SK-N-SH (cell line): ENCODE measurements at regions not wholly inside any gene's neighbourhood (a gene's known extent, or its start where the extent isn't known, plus 50 kb on each side); places are given as distances from the start of the nearest gene placed in this dataset.

ENCODE experiments used
- ELF1 ChIP-seq: IDR thresholded peaks from 2 replicates; pipeline ENCODE4 v1.4.0; 2012
- EP300 ChIP-seq, 2 experiments: IDR thresholded peaks; 2 replicates each; pipeline versions ENCODE4 v1.4.0 to v1.6.1; 2012; ENCODE audit warnings: borderline replicate concordance in 1 of 2, low read depth in 1 of 2, low read length in 1 of 2
- FOSL2 ChIP-seq: IDR thresholded peaks from 2 replicates; pipeline ENCODE4 v1.4.0; 2012; ENCODE audit warnings: low read depth, mild to moderate bottlenecking, moderate library complexity, borderline replicate concordance
- GABPA ChIP-seq: IDR thresholded peaks from 2 replicates; pipeline ENCODE4 v1.4.0; 2012; ENCODE audit warnings: low read depth, mild to moderate bottlenecking
- RAD21 ChIP-seq: IDR thresholded peaks from 2 replicates; pipeline ENCODE4 v1.6.1; 2012; ENCODE audit warnings: mild to moderate bottlenecking, low read length
- TF ChIP-seq, protein P1 (sequence below): fragments of 200-600 bp; sonication (generic); IDR thresholded peaks from 2 replicates; pipeline ENCODE4 v1.6.1; 2017; ENCODE audit warnings: antibody characterized with exemption, mild to moderate bottlenecking, moderate library complexity
- TF ChIP-seq, protein P2 (sequence below): fragments of 150-350 bp; IDR thresholded peaks from 2 replicates; pipeline ENCODE4 v1.6.1; 2017; ENCODE audit warnings: antibody characterized with exemption, low read length, low read depth, borderline replicate concordance

DNA sequence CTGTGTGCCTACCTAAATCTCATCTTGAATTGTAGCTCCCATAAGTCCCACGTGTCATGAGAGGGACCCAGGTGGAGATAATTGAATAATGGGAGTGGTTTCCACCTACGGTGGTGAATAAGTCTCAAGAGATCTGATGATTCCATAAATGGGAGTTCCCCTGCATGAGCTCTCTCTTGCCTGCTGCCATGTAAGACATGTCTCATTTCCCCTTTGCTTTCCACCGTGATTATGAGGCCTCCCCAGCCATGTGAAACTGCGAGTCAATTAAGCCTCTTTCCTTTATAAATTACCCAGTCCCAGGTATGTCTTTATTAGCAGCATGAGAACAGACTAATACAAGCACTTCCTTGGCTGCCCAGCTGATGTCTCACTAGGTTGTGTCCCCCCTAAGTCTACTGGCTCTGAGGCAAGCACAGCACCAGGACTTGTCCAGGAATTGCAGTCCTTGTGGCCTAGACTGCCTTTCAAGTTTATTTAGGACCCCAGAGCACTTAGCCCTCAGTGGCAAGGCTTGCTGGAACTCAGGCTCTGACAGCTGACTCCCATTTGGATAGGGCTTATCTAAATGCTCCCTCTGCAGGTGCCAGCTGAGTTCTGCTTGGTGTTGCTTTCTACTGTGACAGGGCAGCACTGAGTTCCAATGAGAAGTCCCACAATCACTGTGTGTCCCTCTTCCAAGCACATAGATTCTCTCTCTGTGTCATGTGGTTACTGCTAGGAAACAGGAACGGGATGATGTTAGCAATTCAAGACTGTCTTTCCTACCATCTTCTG is 59.0 kb upstream of the TAS2R16 start:
- TF ChIP-seq, protein P1, sequence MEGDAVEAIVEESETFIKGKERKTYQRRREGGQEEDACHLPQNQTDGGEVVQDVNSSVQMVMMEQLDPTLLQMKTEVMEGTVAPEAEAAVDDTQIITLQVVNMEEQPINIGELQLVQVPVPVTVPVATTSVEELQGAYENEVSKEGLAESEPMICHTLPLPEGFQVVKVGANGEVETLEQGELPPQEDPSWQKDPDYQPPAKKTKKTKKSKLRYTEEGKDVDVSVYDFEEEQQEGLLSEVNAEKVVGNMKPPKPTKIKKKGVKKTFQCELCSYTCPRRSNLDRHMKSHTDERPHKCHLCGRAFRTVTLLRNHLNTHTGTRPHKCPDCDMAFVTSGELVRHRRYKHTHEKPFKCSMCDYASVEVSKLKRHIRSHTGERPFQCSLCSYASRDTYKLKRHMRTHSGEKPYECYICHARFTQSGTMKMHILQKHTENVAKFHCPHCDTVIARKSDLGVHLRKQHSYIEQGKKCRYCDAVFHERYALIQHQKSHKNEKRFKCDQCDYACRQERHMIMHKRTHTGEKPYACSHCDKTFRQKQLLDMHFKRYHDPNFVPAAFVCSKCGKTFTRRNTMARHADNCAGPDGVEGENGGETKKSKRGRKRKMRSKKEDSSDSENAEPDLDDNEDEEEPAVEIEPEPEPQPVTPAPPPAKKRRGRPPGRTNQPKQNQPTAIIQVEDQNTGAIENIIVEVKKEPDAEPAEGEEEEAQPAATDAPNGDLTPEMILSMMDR, result no peak
- TF ChIP-seq, protein P2, sequence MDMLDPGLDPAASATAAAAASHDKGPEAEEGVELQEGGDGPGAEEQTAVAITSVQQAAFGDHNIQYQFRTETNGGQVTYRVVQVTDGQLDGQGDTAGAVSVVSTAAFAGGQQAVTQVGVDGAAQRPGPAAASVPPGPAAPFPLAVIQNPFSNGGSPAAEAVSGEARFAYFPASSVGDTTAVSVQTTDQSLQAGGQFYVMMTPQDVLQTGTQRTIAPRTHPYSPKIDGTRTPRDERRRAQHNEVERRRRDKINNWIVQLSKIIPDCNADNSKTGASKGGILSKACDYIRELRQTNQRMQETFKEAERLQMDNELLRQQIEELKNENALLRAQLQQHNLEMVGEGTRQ, result no peak
- TF ChIP-seq ELF1 (no peak), FOSL2 (no peak), EP300 (IDR thresholded peaks at IDR 0.05; ENCODE audit: borderline replicate concordance in 1 of 2, low read depth in 1 of 2, low read length in 1 of 2) (no peak), RAD21 (no peak), GABPA (no peak)
